OCI-LY7 (cell line): ENCODE measurements at regions not wholly inside any gene's neighbourhood (a gene's known extent, or its start where the extent isn't known, plus 50 kb on each side); places are given as distances from the start of the nearest gene placed in this dataset.

ENCODE experiments used
- BruUV-seq: library from RNA; stranded (reverse); fragments of 400-500 nt; replicated peaks from 2 replicates; lab custom pipeline; 2021; lab: Mats Ljungman, UMichigan
- CTCF ChIA-PET: fragments of 300-600 bp; sonication (Branson Sonifier 250); formaldehyde crosslinking; loops from one replicate; lab custom pipeline; 2022; ENCODE audit warnings: antibody characterized with exemption; ENCODE audit not compliant: unreplicated experiment; lab: Charles Lee
- POLR2A ChIA-PET: fragments of 300-600 bp; sonication (Branson Sonifier 250); formaldehyde crosslinking; loops from one replicate; lab custom pipeline; 2022; ENCODE audit warnings: antibody characterized with exemption; lab: Charles Lee
- DNase-seq: peaks from one replicate; pipeline ENCODE4 v3.0.0-alpha.2; 2015; ENCODE audit warnings: low spot score
- H2AFZ ChIP-seq: fragments of 200-600 bp; sonication (generic), shearing (Covaris generic); 2 replicates; pipeline ENCODE4 v1.6.1; 2014; ENCODE audit warnings: mild to moderate bottlenecking, antibody characterized with exemption, low read length, moderate library complexity
- H3K27ac ChIP-seq: fragments of 200-600 bp; sonication (generic); 2 replicates; pipeline ENCODE4 v1.5.1; 2014; ENCODE audit warnings: mixed run types, low read depth, mild to moderate bottlenecking, moderate library complexity, low read length, inconsistent platforms; ENCODE audit not compliant: poor library complexity, severe bottlenecking
- H3K36me3 ChIP-seq: fragments of 200-600 bp; sonication (generic); 2 replicates; pipeline ENCODE4 v1.6.1; 2014; ENCODE audit warnings: mild to moderate bottlenecking, antibody characterized with exemption, low read length, moderate library complexity, mixed read lengths; ENCODE audit not compliant: insufficient read depth
- H3K4me1 ChIP-seq: fragments of 200-600 bp; sonication (generic); 2 replicates; pipeline ENCODE4 v1.5.1; 2014; ENCODE audit warnings: mild to moderate bottlenecking, low read length; ENCODE audit not compliant: insufficient read depth, poor library complexity, severe bottlenecking
- H3K4me2 ChIP-seq: fragments of 200-600 bp; sonication (generic); 2 replicates; pipeline ENCODE4 v1.6.1; 2014; ENCODE audit warnings: mild to moderate bottlenecking, low read length
- H3K4me3 ChIP-seq: fragments of 200-600 bp; sonication (generic); 2 replicates; pipeline ENCODE4 v1.5.1; 2014; ENCODE audit warnings: mild to moderate bottlenecking, low read depth, low read length; ENCODE audit not compliant: poor library complexity, severe bottlenecking
- H3K79me2 ChIP-seq: fragments of 200-600 bp; sonication (generic); 2 replicates; pipeline ENCODE4 v1.6.1; 2016; ENCODE audit warnings: low read depth, mild to moderate bottlenecking, low read length, moderate library complexity, mixed read lengths; ENCODE audit not compliant: insufficient read depth
- H3K9me2 ChIP-seq: fragments of 200-600 bp; sonication (generic); 2 replicates; pipeline ENCODE4 v1.6.1; 2016; ENCODE audit warnings: mild to moderate bottlenecking, low read length, mixed read lengths; ENCODE audit not compliant: insufficient read depth
- H3K9me3 ChIP-seq: fragments of 200-600 bp; sonication (generic); 2 replicates; pipeline ENCODE4 v1.6.1; 2014; ENCODE audit warnings: mild to moderate bottlenecking, mixed run types, low read length, mixed read lengths
- H4K20me1 ChIP-seq: fragments of 200-600 bp; sonication (generic); 2 replicates; pipeline ENCODE4 v1.6.1; 2014; ENCODE audit warnings: mild to moderate bottlenecking, antibody characterized with exemption, low read length, moderate library complexity, mixed read lengths; ENCODE audit not compliant: insufficient read depth
- CTCF ChIP-seq: fragments of 200-600 bp; sonication (generic); conservative IDR thresholded peaks from 2 replicates; pipeline ENCODE4 v1.5.1; 2014; ENCODE audit warnings: mild to moderate bottlenecking, antibody characterized with exemption, low read length, moderate library complexity, mixed read lengths
- EZH2phosphoT487 ChIP-seq: fragments of 200-600 bp; sonication (generic); IDR thresholded peaks from 2 replicates; pipeline ENCODE4 v1.6.1; 2018; ENCODE audit warnings: low read depth, borderline replicate concordance, mild to moderate bottlenecking, mixed run types, antibody characterized with exemption, low read length, moderate library complexity, mixed read lengths
- intact Hi-C: fragments of 100-400 bp; cut with micrococcal nuclease; formaldehyde crosslinking; loops from one replicate; pipeline ENCODE4 v1.10.0; 2022; ENCODE audit not compliant: unreplicated experiment

GRCh38 chr7:51457079-51457478 lies 140.5 kb upstream of the COBL start:
- Histone ChIP-seq H3K79me2 (no peaks in the 10 kb centered on the region), H3K36me3 (no peaks in the 10 kb centered on the region), H3K4me1 (no peaks in the 10 kb centered on the region), H3K4me2 (no peak overlapping the region), H3K9me3 (no peaks in the 10 kb centered on the region), H4K20me1 (no peaks in the 10 kb centered on the region), H3K27ac (no peak overlapping the region), H2AFZ (no peak overlapping the region), H3K4me3 (no peak overlapping the region), H3K9me2 (no peaks in the 10 kb centered on the region)
- DNase-seq = no peak
- CTCF ChIA-PET = no interaction called here
- POLR2A ChIA-PET = no interaction called here
- TF ChIP-seq CTCF = no peak
- TF ChIP-seq EZH2phosphoT487 = no peak
- intact Hi-C loops = no loop called here
- no TSS peak for BruUV-seq

- Histone ChIP-seq H3K4me3 (no peak overlapping the region), H3K36me3 (no peaks in the 10 kb centered on the region), H3K4me2 (no peak overlapping the region), H3K79me2 (no peaks in the 10 kb centered on the region), H3K9me3 (no peaks in the 10 kb centered on the region), H2AFZ (no peak overlapping the region), H4K20me1 (no peaks in the 10 kb centered on the region), H3K4me1 (no peaks in the 10 kb centered on the region), H3K27ac (no peak overlapping the region), H3K9me2 (no peaks in the 10 kb centered on the region)
- ChIA-PET CTCF (no interaction called here), POLR2A (interaction anchor here (0.7 kb wide), 1 partner anchor 47 kb away, joined by 3 read pairs; no protein-coding TSS in a partner anchor)
- intact Hi-C loops = no loop called here
- TF ChIP-seq CTCF (no peak), EZH2phosphoT487 (no peak)
- BruUV-seq = no TSS peak
- DNase-seq = no peak
Observed at GRCh38 chr7:51456431-51457060, 139.9 kb upstream of the COBL start.

GRCh38 chr7:51455948-51456347 lies 139.3 kb upstream of the COBL start:
- intact Hi-C loops = no loop called here
- Histone ChIP-seq H3K4me2 (no peak overlapping the region), H3K4me1 (no peaks in the 10 kb centered on the region), H3K9me2 (no peaks in the 10 kb centered on the region), H4K20me1 (no peaks in the 10 kb centered on the region), H3K36me3 (no peaks in the 10 kb centered on the region), H3K9me3 (no peaks in the 10 kb centered on the region), H3K27ac (no peak overlapping the region), H2AFZ (no peak overlapping the region), H3K79me2 (no peaks in the 10 kb centered on the region), H3K4me3 (no peak overlapping the region)
- ChIA-PET CTCF (no interaction called here), POLR2A (interaction anchor here (0.7 kb wide), 1 partner anchor 47 kb away, joined by 3 read pairs; no protein-coding TSS in a partner anchor)
- DNase-seq = no peak
- BruUV-seq = no TSS peak
- TF ChIP-seq EZH2phosphoT487 (no peak), CTCF (no peak)
